ENCODE measurements at regions not wholly inside any gene's neighbourhood (a gene's known extent, or its start where the extent isn't known, plus 50 kb on each side); places are given as distances from the start of the nearest gene placed in this dataset.

DNA sequence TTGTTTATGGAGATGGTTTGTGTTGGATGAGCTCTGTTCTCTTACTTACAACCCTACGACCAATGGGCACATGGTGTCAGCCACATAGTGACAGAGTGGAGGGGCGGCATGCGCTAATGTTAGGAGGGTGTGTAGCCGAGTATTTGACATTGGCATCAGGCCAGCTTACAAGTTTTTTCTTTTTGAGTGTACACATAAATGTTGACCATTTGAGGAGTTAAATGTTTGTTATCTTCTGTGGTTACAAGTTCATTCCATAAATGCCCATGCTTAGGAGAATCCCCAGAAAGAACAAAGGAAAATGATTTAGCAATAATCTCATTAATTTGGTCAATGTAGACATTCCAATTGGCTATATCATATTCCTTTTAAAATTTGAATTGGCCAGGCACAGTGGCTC, 180.1 kb upstream of the ELL2 start:
- H3K9me3 ChIP-seq: no peaks in the 10 kb centered on the region
- DNase-seq: no peak
- no peaks in the 10 kb centered on the region for H3K36me3 ChIP-seq
- no peak overlapping the region for H3K27ac ChIP-seq
- H3K27me3 ChIP-seq: no peaks in the 10 kb centered on the region
- no peak for TF ChIP-seq POLR2A (IDR thresholded peaks at IDR 0.05)
- TF ChIP-seq, protein P1, sequence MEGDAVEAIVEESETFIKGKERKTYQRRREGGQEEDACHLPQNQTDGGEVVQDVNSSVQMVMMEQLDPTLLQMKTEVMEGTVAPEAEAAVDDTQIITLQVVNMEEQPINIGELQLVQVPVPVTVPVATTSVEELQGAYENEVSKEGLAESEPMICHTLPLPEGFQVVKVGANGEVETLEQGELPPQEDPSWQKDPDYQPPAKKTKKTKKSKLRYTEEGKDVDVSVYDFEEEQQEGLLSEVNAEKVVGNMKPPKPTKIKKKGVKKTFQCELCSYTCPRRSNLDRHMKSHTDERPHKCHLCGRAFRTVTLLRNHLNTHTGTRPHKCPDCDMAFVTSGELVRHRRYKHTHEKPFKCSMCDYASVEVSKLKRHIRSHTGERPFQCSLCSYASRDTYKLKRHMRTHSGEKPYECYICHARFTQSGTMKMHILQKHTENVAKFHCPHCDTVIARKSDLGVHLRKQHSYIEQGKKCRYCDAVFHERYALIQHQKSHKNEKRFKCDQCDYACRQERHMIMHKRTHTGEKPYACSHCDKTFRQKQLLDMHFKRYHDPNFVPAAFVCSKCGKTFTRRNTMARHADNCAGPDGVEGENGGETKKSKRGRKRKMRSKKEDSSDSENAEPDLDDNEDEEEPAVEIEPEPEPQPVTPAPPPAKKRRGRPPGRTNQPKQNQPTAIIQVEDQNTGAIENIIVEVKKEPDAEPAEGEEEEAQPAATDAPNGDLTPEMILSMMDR (IDR thresholded peaks at IDR 0.05): no peak
- H3K4me3 ChIP-seq: no peak overlapping the region
- peaks cover 0 to 19% (median 1%) of the 10 kb centered on the region in 4 donors for H3K4me1 ChIP-seq

DNA sequence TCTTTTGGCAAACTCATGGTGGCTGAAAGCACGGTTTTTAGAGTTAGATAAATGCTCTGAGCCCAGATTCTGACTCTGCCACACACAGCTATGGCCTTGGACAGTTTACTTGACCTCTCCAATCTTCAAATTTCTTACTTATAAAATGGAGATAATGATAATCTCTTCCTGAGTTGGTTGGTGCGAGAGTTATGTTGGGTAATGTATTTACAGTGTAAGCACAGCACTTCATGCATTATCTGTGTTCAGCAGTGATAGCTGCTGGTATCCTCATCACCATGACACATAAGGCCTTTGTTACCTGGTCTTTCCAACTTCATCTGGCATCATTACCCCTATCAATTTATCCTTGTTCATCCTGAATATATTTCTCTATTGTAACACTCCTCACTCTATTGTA, 178.8 kb upstream of the ELL2 start:
- Histone ChIP-seq H3K27me3 (no peaks in the 10 kb centered on the region), H3K9me3 (no peaks in the 10 kb centered on the region), H3K4me1 (peaks cover 0 to 19% (median 1%) of the 10 kb centered on the region in 4 donors), H3K4me3 (no peak overlapping the region), H3K36me3 (no peaks in the 10 kb centered on the region), H3K27ac (no peak overlapping the region)
- DNase-seq: no peak
- TF ChIP-seq, protein P1 (IDR thresholded peaks at IDR 0.05): no peak
- no peak for TF ChIP-seq POLR2A (IDR thresholded peaks at IDR 0.05)

- Histone ChIP-seq H3K27ac (no peak overlapping the region), H3K27me3 (no peaks in the 10 kb centered on the region), H3K9me3 (no peaks in the 10 kb centered on the region), H3K4me3 (no peak overlapping the region), H3K36me3 (no peaks in the 10 kb centered on the region), H3K4me1 (peaks cover 0 to 19% (median 1%) of the 10 kb centered on the region in 4 donors)
- TF ChIP-seq POLR2A (IDR thresholded peaks at IDR 0.05): no peak
- TF ChIP-seq, protein P1 (IDR thresholded peaks at IDR 0.05): no peak
- DNase-seq: no peak
Observed at GRCh38 chr5:96140084-96140483, 178.4 kb upstream of the ELL2 start.

GRCh38 chr5:96134886-96135285, 173.2 kb upstream of the ELL2 start:
- Histone ChIP-seq H3K27me3 (no peaks in the 10 kb centered on the region), H3K27ac (no peak overlapping the region), H3K4me1 (no peaks in the 10 kb centered on the region), H3K4me3 (no peak overlapping the region), H3K9me3 (no peaks in the 10 kb centered on the region), H3K36me3 (no peaks in the 10 kb centered on the region)
- no peak for TF ChIP-seq POLR2A (IDR thresholded peaks at IDR 0.05)
- TF ChIP-seq, protein P1 (IDR thresholded peaks at IDR 0.05): no peak
- no peak for DNase-seq

DNA sequence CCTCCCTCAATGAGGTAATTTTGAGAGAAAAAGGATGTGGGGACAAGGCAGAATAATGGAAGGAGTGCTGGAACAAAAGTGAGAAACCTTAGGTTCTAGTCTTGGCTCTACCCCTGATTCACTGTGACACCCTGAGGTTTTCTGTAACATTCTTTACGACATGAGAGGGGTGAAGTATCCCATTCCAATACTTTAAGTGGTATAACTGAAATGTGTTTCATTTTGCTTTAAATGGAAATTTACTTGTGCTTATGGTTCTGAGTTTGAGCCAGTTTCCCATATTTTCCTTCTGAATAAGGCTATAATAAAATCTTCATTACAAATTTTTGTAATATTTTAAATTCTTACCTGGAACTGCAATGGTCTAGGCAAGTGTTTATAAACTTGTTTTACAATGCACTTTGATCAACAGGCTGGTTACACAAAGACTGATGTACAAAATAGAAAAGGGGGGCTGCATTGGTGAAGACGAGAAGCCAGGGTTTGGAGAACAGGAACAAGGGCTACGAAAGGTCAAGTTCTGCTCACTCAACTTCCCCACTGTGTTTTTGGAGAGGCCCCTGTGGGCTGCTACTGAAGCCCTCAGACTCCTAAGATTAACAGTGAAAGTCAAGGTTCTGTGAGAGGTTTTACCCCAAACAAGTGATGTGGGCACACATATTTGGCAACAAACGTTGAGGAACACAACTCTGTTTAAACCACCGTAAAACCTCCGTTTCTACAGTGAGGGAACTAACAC, 171.9 kb upstream of the ELL2 start:
- no peaks in the 10 kb centered on the region for H3K4me1 ChIP-seq
- no peaks in the 10 kb centered on the region for H3K9me3 ChIP-seq

More for the DNA sequence above, 171.9 kb upstream of the ELL2 start:
- Histone ChIP-seq H3K27me3 (no peaks in the 10 kb centered on the region), H3K27ac (no peak overlapping the region), H3K36me3 (no peaks in the 10 kb centered on the region), H3K4me3 (no peak overlapping the region)
- no peak for DNase-seq
- no peak for TF ChIP-seq POLR2A (IDR thresholded peaks at IDR 0.05)
- TF ChIP-seq, protein P1 (IDR thresholded peaks at IDR 0.05): no peak
